H1 (cell line): ENCODE measurements at regions not wholly inside any gene's neighbourhood (a gene's known extent, or its start where the extent isn't known, plus 50 kb on each side); places are given as distances from the start of the nearest gene placed in this dataset.

Source experiments
- CTCF ChIA-PET: fragments of 300-600 bp; sonication (Branson Sonifier 250); formaldehyde crosslinking; loops from one replicate; lab custom pipeline; 2021; ENCODE audit not compliant: partially characterized antibody; lab: Charles Lee
- POLR2A ChIA-PET: fragments of 300-600 bp; sonication (Branson Sonifier 250); formaldehyde crosslinking; loops from one replicate; lab custom pipeline; 2021; ENCODE audit warnings: inconsistent platforms; ENCODE audit not compliant: partially characterized antibody; lab: Charles Lee
- DNase-seq, 2 experiments: peaks; one replicate each; pipeline versions ENCODE4 v3.0.0 to v3.0.0-alpha.2; 2010 to 2022; ENCODE audit warnings: low spot score in 2 of 2, low read depth in 1 of 2, mixed read lengths in 1 of 2
- FAIRE-seq: peaks from 2 replicates; lab custom pipeline; 2011; peaks lifted over from hg19 to GRCh38; lab: Jason Lieb, UNC
- H2AFZ ChIP-seq: 2 replicates; pipeline ENCODE4 v1.8.1; 2012; ENCODE audit warnings: low read length, inconsistent platforms
- H2AK5ac ChIP-seq: 2 replicates; pipeline ENCODE4 v1.6.1; 2013; ENCODE audit warnings: low read depth, low read length
- H2BK120ac ChIP-seq: replicated peaks from 2 replicates; pipeline ENCODE3; 2013; ENCODE audit warnings: low read depth, low read length, inconsistent platforms
- H2BK12ac ChIP-seq: 2 replicates; pipeline ENCODE4 v1.6.1; 2013; ENCODE audit warnings: low read depth, low read length
- H2BK15ac ChIP-seq: 2 replicates; pipeline ENCODE4 v1.6.1; 2013; ENCODE audit warnings: low read length
- H2BK20ac ChIP-seq: 2 replicates; pipeline ENCODE4 v1.6.1; 2013; ENCODE audit warnings: low read length
- H2BK5ac ChIP-seq: 2 replicates; pipeline ENCODE4 v1.6.1; 2013; ENCODE audit warnings: low read depth, low read length
- H3K14ac ChIP-seq: 2 replicates; pipeline ENCODE4 v1.6.1; 2013; ENCODE audit warnings: inconsistent platforms; ENCODE audit not compliant: insufficient read length
- H3K18ac ChIP-seq: 2 replicates; pipeline ENCODE4 v1.6.1; 2013; ENCODE audit warnings: low read length; ENCODE audit errors: extremely low read depth
- H3K23ac ChIP-seq: 2 replicates; pipeline ENCODE4 v1.6.1; 2013; ENCODE audit warnings: inconsistent platforms; ENCODE audit not compliant: insufficient read length
- H3K23me2 ChIP-seq: 2 replicates; pipeline ENCODE4 v1.6.1; 2013; ENCODE audit warnings: low read depth, low read length
- H3K27ac ChIP-seq: 2 replicates; pipeline ENCODE4 v1.6.1; 2011; ENCODE audit warnings: low read depth, low read length, inconsistent platforms
- H3K27me3 ChIP-seq, 4 experiments: replicated peaks in 1 of 4; 1 replicate in 1 of 4; 2 replicates in 3 of 4; pipeline versions ENCODE4 v1.6.1 to v1.8.1; 2011 to 2013; ENCODE audit warnings: low read length in 3 of 4, mild to moderate bottlenecking in 3 of 4, inconsistent platforms in 2 of 4, mixed read lengths in 2 of 4, moderate library complexity in 1 of 4; ENCODE audit not compliant: control insufficient read depth in 3 of 4, insufficient read depth in 3 of 4; ENCODE audit errors: extremely low read depth in 1 of 4
- H3K36me3 ChIP-seq, 4 experiments: 2 replicates each; pipeline versions ENCODE4 v1.6.1 to v1.8.1; 2011 to 2013; ENCODE audit warnings: mild to moderate bottlenecking in 4 of 4, low read length in 3 of 4, moderate library complexity in 2 of 4, control low read depth in 1 of 4, inconsistent platforms in 1 of 4; ENCODE audit not compliant: insufficient read depth in 4 of 4, control insufficient read depth in 2 of 4
- H3K4ac ChIP-seq: replicated peaks from 2 replicates; pipeline ENCODE3; 2013; ENCODE audit warnings: low read length, low read depth, mixed read lengths, inconsistent platforms; ENCODE audit not compliant: insufficient read length
- H3K4me1 ChIP-seq, 4 experiments: replicated peaks in 1 of 4; 1 replicate in 1 of 4; 2 replicates in 3 of 4; pipeline versions ENCODE4 v1.6.1 to v1.8.1; 2011 to 2013; ENCODE audit warnings: low read length in 3 of 4, inconsistent platforms in 2 of 4, mixed read lengths in 1 of 4; ENCODE audit not compliant: insufficient read depth in 4 of 4, control insufficient read depth in 3 of 4
- H3K4me2 ChIP-seq, 2 experiments: 2 replicates each; pipeline versions ENCODE4 v1.6.1 to v1.8.1; 2011 to 2013; ENCODE audit warnings: low read depth in 2 of 2, low read length in 2 of 2, control low read depth in 1 of 2, inconsistent platforms in 1 of 2, mild to moderate bottlenecking in 1 of 2; ENCODE audit not compliant: insufficient read depth in 1 of 2
- H3K4me3 ChIP-seq, 4 experiments: fragments of 200-600, 300-600 bp in 1 of 4; sonication (generic), shearing (Covaris generic), sonication (Bioruptor Twin) in 1 of 4; 2 replicates each; pipeline versions ENCODE4 v1.5.1 to v1.8.1; 2011 to 2016; ENCODE audit warnings: low read length in 4 of 4, low read depth in 3 of 4, control low read depth in 2 of 4, inconsistent platforms in 2 of 4, mild to moderate bottlenecking in 2 of 4, mixed read lengths in 1 of 4, moderate library complexity in 1 of 4; ENCODE audit not compliant: insufficient read depth in 2 of 4; ENCODE audit errors: extremely low read depth in 1 of 4
- H3K56ac ChIP-seq: replicated peaks from 2 replicates; pipeline ENCODE3; 2013; ENCODE audit warnings: low read depth, mild to moderate bottlenecking, mixed read lengths, low read length, inconsistent platforms; ENCODE audit not compliant: insufficient read length
- H3K79me1 ChIP-seq: 2 replicates; pipeline ENCODE4 v1.6.1; 2013; ENCODE audit warnings: low read depth, low read length, control low read depth
- H3K79me2 ChIP-seq, 2 experiments: 2 replicates each; pipeline versions ENCODE4 v1.6.1 to v1.8.1; 2012 to 2013; ENCODE audit warnings: low read length in 2 of 2, mild to moderate bottlenecking in 2 of 2, inconsistent platforms in 1 of 2; ENCODE audit not compliant: insufficient read depth in 2 of 2, control insufficient read depth in 1 of 2
- H3K9ac ChIP-seq, 4 experiments: replicated peaks in 1 of 4; 1 replicate in 1 of 4; 2 replicates in 3 of 4; pipeline versions ENCODE4 v1.6.1 to v1.8.1; 2011 to 2013; ENCODE audit warnings: low read depth in 3 of 4, low read length in 3 of 4, control low read depth in 2 of 4, mild to moderate bottlenecking in 2 of 4, moderate library complexity in 2 of 4, inconsistent platforms in 1 of 4; ENCODE audit errors: extremely low read depth in 1 of 4
- H3K9me3 ChIP-seq, 2 experiments: 2 replicates each; pipeline versions ENCODE4 v1.6.1 to v1.8.1; 2012 to 2013; ENCODE audit warnings: mild to moderate bottlenecking in 2 of 2, moderate library complexity in 2 of 2, control low read depth in 1 of 2, inconsistent platforms in 1 of 2, low read depth in 1 of 2, low read length in 1 of 2, mixed read lengths in 1 of 2; ENCODE audit not compliant: insufficient read depth in 2 of 2
- H4K20me1 ChIP-seq, 2 experiments: replicated peaks in 1 of 2; 2 replicates each; pipeline versions ENCODE3 to v1.8.1; 2011 to 2013; ENCODE audit warnings: inconsistent platforms in 2 of 2, low read length in 2 of 2, mild to moderate bottlenecking in 1 of 2; ENCODE audit not compliant: insufficient read depth in 2 of 2, control insufficient read depth in 1 of 2
- H4K5ac ChIP-seq: 2 replicates; pipeline ENCODE4 v1.6.1; 2013; ENCODE audit warnings: low read length, low read depth, mixed read lengths, inconsistent platforms; ENCODE audit not compliant: insufficient read length
- H4K8ac ChIP-seq: 2 replicates; pipeline ENCODE4 v1.8.0; 2013; ENCODE audit warnings: mild to moderate bottlenecking, moderate library complexity, low read length, inconsistent platforms; ENCODE audit not compliant: insufficient read depth; ENCODE audit errors: extremely low read depth
- H4K91ac ChIP-seq: replicated peaks from 2 replicates; pipeline ENCODE3; 2013; ENCODE audit warnings: low read length, mixed read lengths, inconsistent platforms; ENCODE audit not compliant: insufficient read length
- ASH2L ChIP-seq: fragments of 200-600, 300-600 bp; sonication (generic); IDR thresholded peaks from one replicate; pipeline ENCODE4 v1.7.1; 2017; ENCODE audit warnings: low read length
- EGR1 ChIP-seq: IDR thresholded peaks from 2 replicates; pipeline ENCODE4 v1.6.1; 2011; ENCODE audit warnings: low read depth, low read length, borderline replicate concordance
- JUN ChIP-seq: IDR thresholded peaks from 2 replicates; pipeline ENCODE4 v1.6.1; 2011; ENCODE audit warnings: low read depth, mild to moderate bottlenecking, improper control_type of control experiment, low read length
- MAFK ChIP-seq: IDR thresholded peaks from 2 replicates; pipeline ENCODE4 v1.6.1; 2012; ENCODE audit warnings: low read depth, mild to moderate bottlenecking, improper control_type of control experiment, low read length
- NANOG ChIP-seq: IDR thresholded peaks from 2 replicates; pipeline ENCODE4 v1.6.1; 2011; ENCODE audit warnings: low read length, low read depth, mild to moderate bottlenecking, inconsistent platforms; ENCODE audit not compliant: insufficient read depth, poor library complexity, severe bottlenecking
- NRF1 ChIP-seq: IDR thresholded peaks from 2 replicates; pipeline ENCODE4 v1.6.1; 2011; ENCODE audit warnings: mild to moderate bottlenecking, low read depth, low read length, improper control_type of control experiment
- POLR2A ChIP-seq, 2 experiments: IDR thresholded peaks; 1 replicate in 1 of 2; 2 replicates in 1 of 2; pipeline ENCODE4 v1.6.1; 2011; ENCODE audit warnings: low read depth in 2 of 2, low read length in 2 of 2, mild to moderate bottlenecking in 2 of 2; ENCODE audit errors: control extremely low read depth in 1 of 2
- RXRA ChIP-seq: IDR thresholded peaks from 2 replicates; pipeline ENCODE4 v1.6.1; 2011; ENCODE audit warnings: low read depth, mild to moderate bottlenecking, low read length, moderate library complexity; ENCODE audit not compliant: insufficient read depth
- SP4 ChIP-seq: IDR thresholded peaks from 2 replicates; pipeline ENCODE4 v1.6.1; 2012; ENCODE audit warnings: low read length, inconsistent platforms
- TAF7 ChIP-seq: optimal IDR thresholded peaks from 2 replicates; pipeline ENCODE3; 2011; ENCODE audit warnings: low read depth, mild to moderate bottlenecking, inconsistent platforms, low read length, moderate library complexity, borderline replicate concordance
- TBP ChIP-seq: IDR thresholded peaks from 2 replicates; pipeline ENCODE4 v1.6.1; 2011; ENCODE audit warnings: low read depth, low read length, improper control_type of control experiment
- TEAD4 ChIP-seq: IDR thresholded peaks from 2 replicates; pipeline ENCODE4 v1.6.1; 2012; ENCODE audit warnings: low read depth, low read length, inconsistent platforms, mixed read lengths
- WGBS, 2 experiments: shearing (Covaris generic) in 1 of 2; methylation state at CpG; one replicate each; pipeline versions ENCODE4 v1.1.6 to v1.1.7; 2013 to 2015; ENCODE audit warnings: low lambda C conversion rate in 2 of 2, mixed read lengths in 2 of 2, inconsistent platforms in 1 of 2, low coverage in 1 of 2, missing lambda C conversion rate in 1 of 2; ENCODE audit not compliant: insufficient replicate concordance in 2 of 2, insufficient coverage in 1 of 2, insufficient read length in 1 of 2; ENCODE audit errors: extremely low coverage in 1 of 2, missing lambda C conversion rate in 1 of 2; 5-methylcytosine and 5-hydroxymethylcytosine counted together
- TF ChIP-seq, protein P1 (sequence below): IDR thresholded peaks from 2 replicates; pipeline ENCODE4 v1.6.1; 2012; ENCODE audit warnings: inconsistent platforms
- TF ChIP-seq, protein P2 (sequence below): IDR thresholded peaks from 2 replicates; pipeline ENCODE4 v1.6.1; 2012; ENCODE audit warnings: low read length, inconsistent platforms

DNA sequence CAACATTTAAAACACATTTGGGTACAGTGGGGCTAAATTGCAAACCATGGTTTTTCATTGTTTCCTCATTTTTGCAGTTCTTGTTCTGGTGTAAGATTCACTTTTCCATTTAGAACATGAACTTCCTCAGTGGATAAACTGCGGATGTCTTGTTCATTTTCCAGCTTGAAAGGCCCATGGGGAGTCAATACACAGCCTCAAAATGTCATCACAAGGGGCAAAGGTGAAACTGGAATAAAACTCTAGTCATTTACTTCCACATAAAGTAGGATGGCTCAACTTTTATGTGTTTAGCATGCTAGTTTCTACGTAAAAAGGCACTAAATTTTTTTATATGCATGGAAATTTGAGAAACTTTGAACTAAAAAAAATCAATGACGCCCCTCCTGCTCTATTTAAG is 718.8 kb downstream of the TLR4 start:
- H2BK120ac ChIP-seq: no peak overlapping the region
- H4K8ac ChIP-seq: no peak overlapping the region
- FAIRE-seq (no peak), DNase-seq (no peak)
- no peak overlapping the region for H2AFZ ChIP-seq
- 96% methylated on average over 3 of the region's 3 CpGs; no CpG with 5 or more reads in 1 of the 2 experiments for WGBS, 2 experiments
- H4K20me1 ChIP-seq: no peaks in the 10 kb centered on the region
- POLR2A ChIA-PET: no interaction called here
- H2AK5ac ChIP-seq: no peak overlapping the region
- H4K5ac ChIP-seq: no peak overlapping the region
- no peaks in the 10 kb centered on the region for H3K9me3 ChIP-seq
- H2BK5ac ChIP-seq: no peak overlapping the region
- H2BK20ac ChIP-seq: no peak overlapping the region
- H3K18ac ChIP-seq: no peak overlapping the region
- no peak overlapping the region for H3K9ac ChIP-seq
- no peak overlapping the region for H3K4me3 ChIP-seq
- no peak overlapping the region for H2BK15ac ChIP-seq
- H3K4me1 ChIP-seq: no peaks in the 10 kb centered on the region
- H3K79me1 ChIP-seq: no peaks in the 10 kb centered on the region
- H3K4me2 ChIP-seq: no peak overlapping the region
- no peak overlapping the region for H4K91ac ChIP-seq
- no peak overlapping the region for H3K56ac ChIP-seq
- H3K23me2 ChIP-seq: no peaks in the 10 kb centered on the region
- H3K23ac ChIP-seq: no peak overlapping the region
- H3K79me2 ChIP-seq: no peaks in the 10 kb centered on the region
- no peaks in the 10 kb centered on the region for H3K36me3 ChIP-seq
- no peak overlapping the region for H3K4ac ChIP-seq
- no peak overlapping the region for H3K27ac ChIP-seq
- CTCF ChIA-PET: interaction anchor here (0.9 kb wide), 2 partner anchors 16 to 30 kb away, joined by 3 read pairs; no protein-coding TSS in a partner anchor
- no peak overlapping the region for H3K14ac ChIP-seq
- no peak overlapping the region for H2BK12ac ChIP-seq
- H3K27me3 ChIP-seq: no peaks in the 10 kb centered on the region
- TF ChIP-seq RXRA: no peak
- no peak for TF ChIP-seq NRF1
- no peak for TF ChIP-seq POLR2A (IDR thresholded peaks at IDR 0.05; ENCODE audit: control extremely low read depth in 1 of 2, low read depth in 2 of 2, low read length in 2 of 2)
- TF ChIP-seq NANOG: no peak
- TF ChIP-seq, protein P1, sequence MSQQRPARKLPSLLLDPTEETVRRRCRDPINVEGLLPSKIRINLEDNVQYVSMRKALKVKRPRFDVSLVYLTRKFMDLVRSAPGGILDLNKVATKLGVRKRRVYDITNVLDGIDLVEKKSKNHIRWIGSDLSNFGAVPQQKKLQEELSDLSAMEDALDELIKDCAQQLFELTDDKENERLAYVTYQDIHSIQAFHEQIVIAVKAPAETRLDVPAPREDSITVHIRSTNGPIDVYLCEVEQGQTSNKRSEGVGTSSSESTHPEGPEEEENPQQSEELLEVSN: no peak
- TF ChIP-seq TBP: no peak
- TF ChIP-seq, protein P2, sequence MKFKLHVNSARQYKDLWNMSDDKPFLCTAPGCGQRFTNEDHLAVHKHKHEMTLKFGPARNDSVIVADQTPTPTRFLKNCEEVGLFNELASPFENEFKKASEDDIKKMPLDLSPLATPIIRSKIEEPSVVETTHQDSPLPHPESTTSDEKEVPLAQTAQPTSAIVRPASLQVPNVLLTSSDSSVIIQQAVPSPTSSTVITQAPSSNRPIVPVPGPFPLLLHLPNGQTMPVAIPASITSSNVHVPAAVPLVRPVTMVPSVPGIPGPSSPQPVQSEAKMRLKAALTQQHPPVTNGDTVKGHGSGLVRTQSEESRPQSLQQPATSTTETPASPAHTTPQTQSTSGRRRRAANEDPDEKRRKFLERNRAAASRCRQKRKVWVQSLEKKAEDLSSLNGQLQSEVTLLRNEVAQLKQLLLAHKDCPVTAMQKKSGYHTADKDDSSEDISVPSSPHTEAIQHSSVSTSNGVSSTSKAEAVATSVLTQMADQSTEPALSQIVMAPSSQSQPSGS: no peak
- no peak for TF ChIP-seq ASH2L
- TF ChIP-seq JUN: no peak
- no peak for TF ChIP-seq EGR1
- no peak for TF ChIP-seq SP4
- no peak for TF ChIP-seq TEAD4
- TF ChIP-seq MAFK: no peak
- no peak for TF ChIP-seq TAF7
